NT2/D1 (cell line): ENCODE measurements at regions not wholly inside any gene's neighbourhood (a gene's known extent, or its start where the extent isn't known, plus 50 kb on each side); places are given as distances from the start of the nearest gene placed in this dataset.

ENCODE experiments used
- SUZ12 ChIP-seq: IDR thresholded peaks from 2 replicates; pipeline ENCODE4 v1.6.1; 2011; ENCODE audit not compliant: insufficient read length, insufficient read depth; ENCODE audit errors: extremely low read depth
- ZNF274 ChIP-seq: IDR thresholded peaks from 2 replicates; pipeline ENCODE4 v1.6.1; 2011; ENCODE audit warnings: mild to moderate bottlenecking, low read depth, low read length

DNA sequence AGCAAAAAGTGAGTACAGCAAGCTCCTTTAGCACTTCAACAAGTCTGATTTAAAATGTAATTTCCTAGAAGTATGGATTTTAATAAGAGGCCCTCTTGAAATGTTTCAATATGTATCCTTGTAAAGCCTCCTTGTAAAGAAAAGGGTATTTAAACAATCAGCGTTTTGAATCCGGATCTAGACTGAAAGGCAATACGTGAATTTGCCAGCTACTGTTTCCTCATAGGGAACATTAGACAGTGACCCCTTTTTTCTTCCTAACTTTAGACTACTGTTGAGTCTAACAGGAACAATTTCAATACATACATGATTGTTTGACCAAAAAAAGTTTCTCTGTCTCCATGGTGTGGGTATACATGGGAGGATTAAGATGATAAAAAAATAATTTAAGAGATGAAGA is 395.0 kb downstream of the TFAP2A start:
- no peak for TF ChIP-seq ZNF274
- no peak for TF ChIP-seq SUZ12
